ENCODE measurements at regions not wholly inside any gene's neighbourhood (a gene's known extent, or its start where the extent isn't known, plus 50 kb on each side); places are given as distances from the start of the nearest gene placed in this dataset.

DNA sequence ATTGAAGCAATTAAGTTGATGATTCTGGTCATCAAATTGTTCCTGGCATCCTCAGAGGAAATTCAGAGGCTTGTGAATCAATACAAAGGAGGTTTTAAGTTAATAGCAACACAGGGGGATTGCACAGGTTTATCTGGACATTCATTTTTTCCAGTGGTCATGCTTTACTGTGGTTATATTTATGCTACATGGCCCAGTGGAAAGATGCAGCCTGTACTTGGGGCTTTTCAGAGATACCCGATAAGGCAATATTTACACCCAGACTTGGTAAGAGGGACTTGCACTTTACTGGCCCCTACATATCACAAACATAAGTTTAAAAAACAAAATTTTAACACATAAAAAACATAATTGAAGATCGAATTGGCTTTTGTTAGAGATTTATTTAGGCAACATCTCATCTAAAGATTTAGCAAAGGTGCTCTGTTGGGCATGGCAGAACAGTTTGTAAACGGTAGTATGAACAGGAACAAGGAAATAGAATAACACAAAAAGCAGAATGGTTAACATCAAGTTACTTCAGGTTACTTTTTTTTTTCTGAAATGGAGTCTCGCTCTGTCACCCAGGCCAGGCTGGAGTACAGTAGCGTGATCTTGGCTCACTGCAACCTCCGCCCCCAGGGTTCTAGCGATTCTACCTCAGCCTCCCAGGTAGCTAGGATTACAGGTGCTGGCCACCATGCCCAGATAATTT lies 49.7 kb upstream of the GLDC start:
- no peak for TF ChIP-seq CSDC2 (CRISPR knock-in tag; IDR thresholded peaks at IDR 0.05)
- no peak for TF ChIP-seq TCF4 (CRISPR knock-in tag; IDR thresholded peaks at IDR 0.05; ENCODE audit: borderline replicate concordance)
- TF ChIP-seq ESRRG (CRISPR knock-in tag; IDR thresholded peaks at IDR 0.05) = no peak
- TF ChIP-seq ISL1 (CRISPR knock-in tag; IDR thresholded peaks at IDR 0.05) = no peak
- TF ChIP-seq GLIS3 (CRISPR knock-in tag; IDR thresholded peaks at IDR 0.05) = no peak
- TF ChIP-seq ARNTL (CRISPR knock-in tag; IDR thresholded peaks at IDR 0.05; ENCODE audit: borderline replicate concordance, low read depth) = no peak
- TF ChIP-seq ZFP3 (CRISPR knock-in tag; IDR thresholded peaks at IDR 0.05) = no peak
- no peak for TF ChIP-seq ZC3H10 (CRISPR knock-in tag; IDR thresholded peaks at IDR 0.05)
- TF ChIP-seq ZNF565 (CRISPR knock-in tag; conservative IDR thresholded peaks at IDR 0.05; ENCODE audit: low read depth) = no peak
- no peak for TF ChIP-seq ZNF70 (CRISPR knock-in tag; IDR thresholded peaks at IDR 0.05)
- TF ChIP-seq ZNF8 (CRISPR knock-in tag; IDR thresholded peaks at IDR 0.05) = no peak
- TF ChIP-seq, protein P1, sequence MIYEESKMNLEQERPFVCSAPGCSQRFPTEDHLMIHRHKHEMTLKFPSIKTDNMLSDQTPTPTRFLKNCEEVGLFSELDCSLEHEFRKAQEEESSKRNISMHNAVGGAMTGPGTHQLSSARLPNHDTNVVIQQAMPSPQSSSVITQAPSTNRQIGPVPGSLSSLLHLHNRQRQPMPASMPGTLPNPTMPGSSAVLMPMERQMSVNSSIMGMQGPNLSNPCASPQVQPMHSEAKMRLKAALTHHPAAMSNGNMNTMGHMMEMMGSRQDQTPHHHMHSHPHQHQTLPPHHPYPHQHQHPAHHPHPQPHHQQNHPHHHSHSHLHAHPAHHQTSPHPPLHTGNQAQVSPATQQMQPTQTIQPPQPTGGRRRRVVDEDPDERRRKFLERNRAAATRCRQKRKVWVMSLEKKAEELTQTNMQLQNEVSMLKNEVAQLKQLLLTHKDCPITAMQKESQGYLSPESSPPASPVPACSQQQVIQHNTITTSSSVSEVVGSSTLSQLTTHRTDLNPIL (CRISPR knock-in tag; IDR thresholded peaks at IDR 0.05; ENCODE audit: low read depth) = no peak
- TF ChIP-seq, protein P2, sequence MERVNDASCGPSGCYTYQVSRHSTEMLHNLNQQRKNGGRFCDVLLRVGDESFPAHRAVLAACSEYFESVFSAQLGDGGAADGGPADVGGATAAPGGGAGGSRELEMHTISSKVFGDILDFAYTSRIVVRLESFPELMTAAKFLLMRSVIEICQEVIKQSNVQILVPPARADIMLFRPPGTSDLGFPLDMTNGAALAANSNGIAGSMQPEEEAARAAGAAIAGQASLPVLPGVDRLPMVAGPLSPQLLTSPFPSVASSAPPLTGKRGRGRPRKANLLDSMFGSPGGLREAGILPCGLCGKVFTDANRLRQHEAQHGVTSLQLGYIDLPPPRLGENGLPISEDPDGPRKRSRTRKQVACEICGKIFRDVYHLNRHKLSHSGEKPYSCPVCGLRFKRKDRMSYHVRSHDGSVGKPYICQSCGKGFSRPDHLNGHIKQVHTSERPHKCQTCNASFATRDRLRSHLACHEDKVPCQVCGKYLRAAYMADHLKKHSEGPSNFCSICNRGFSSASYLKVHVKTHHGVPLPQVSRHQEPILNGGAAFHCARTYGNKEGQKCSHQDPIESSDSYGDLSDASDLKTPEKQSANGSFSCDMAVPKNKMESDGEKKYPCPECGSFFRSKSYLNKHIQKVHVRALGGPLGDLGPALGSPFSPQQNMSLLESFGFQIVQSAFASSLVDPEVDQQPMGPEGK (CRISPR knock-in tag; IDR thresholded peaks at IDR 0.05; ENCODE audit: borderline replicate concordance) = no peak
- TF ChIP-seq, protein P3, sequence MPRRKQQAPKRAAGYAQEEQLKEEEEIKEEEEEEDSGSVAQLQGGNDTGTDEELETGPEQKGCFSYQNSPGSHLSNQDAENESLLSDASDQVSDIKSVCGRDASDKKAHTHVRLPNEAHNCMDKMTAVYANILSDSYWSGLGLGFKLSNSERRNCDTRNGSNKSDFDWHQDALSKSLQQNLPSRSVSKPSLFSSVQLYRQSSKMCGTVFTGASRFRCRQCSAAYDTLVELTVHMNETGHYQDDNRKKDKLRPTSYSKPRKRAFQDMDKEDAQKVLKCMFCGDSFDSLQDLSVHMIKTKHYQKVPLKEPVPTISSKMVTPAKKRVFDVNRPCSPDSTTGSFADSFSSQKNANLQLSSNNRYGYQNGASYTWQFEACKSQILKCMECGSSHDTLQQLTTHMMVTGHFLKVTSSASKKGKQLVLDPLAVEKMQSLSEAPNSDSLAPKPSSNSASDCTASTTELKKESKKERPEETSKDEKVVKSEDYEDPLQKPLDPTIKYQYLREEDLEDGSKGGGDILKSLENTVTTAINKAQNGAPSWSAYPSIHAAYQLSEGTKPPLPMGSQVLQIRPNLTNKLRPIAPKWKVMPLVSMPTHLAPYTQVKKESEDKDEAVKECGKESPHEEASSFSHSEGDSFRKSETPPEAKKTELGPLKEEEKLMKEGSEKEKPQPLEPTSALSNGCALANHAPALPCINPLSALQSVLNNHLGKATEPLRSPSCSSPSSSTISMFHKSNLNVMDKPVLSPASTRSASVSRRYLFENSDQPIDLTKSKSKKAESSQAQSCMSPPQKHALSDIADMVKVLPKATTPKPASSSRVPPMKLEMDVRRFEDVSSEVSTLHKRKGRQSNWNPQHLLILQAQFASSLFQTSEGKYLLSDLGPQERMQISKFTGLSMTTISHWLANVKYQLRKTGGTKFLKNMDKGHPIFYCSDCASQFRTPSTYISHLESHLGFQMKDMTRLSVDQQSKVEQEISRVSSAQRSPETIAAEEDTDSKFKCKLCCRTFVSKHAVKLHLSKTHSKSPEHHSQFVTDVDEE (CRISPR knock-in tag; IDR thresholded peaks at IDR 0.05) = no peak
- no peak for ATAC-seq
